Renal cortical epithelial cell (primary cell): ENCODE measurements at regions not wholly inside any gene's neighbourhood (a gene's known extent, or its start where the extent isn't known, plus 50 kb on each side); places are given as distances from the start of the nearest gene placed in this dataset.
A peak's percentile ranks its signal among the peaks of the same experiment; 100 is the strongest.
"Not testable (repeated sequence)": the region's sequence is repeated elsewhere in the genome, so short reads cannot be mapped to it uniquely, and the experiment has no call there.

ENCODE experiments used
- DNase-seq: peaks from one replicate; pipeline ENCODE4 v3.0.0-alpha.2; 2011; ENCODE audit warnings: low read depth

- DNase-seq: no peak
These were observed 51.2 kb upstream of the PRR23C start for GRCh38 chr3:139095803-139096466.

- DNase-seq: no peak
These were observed 52.0 kb upstream of the PRR23C start for GRCh38 chr3:139096670-139097069.

GRCh38 chr3:139098391-139098790 is 53.7 kb upstream of the PRR23C start:
- no peak for DNase-seq

GRCh38 chr3:139099968-139100817 is 55.5 kb upstream of the PRR23C start:
- no peak for DNase-seq

GRCh38 chr3:139100821-139101220 is 56.1 kb upstream of the PRR23C start:
- no peak for DNase-seq

- DNase-seq: no peak
These were observed 56.7 kb upstream of the PRR23C start for GRCh38 chr3:139101396-139101795.

- no peak for DNase-seq
These were observed 58.8 kb upstream of the PRR23C start for GRCh38 chr3:139103484-139103883.

- no peak for DNase-seq
These were observed 59.4 kb upstream of the PRR23C start for GRCh38 chr3:139104062-139104461.

- no peak for DNase-seq
These were observed 60.5 kb upstream of the PRR23C start for GRCh38 chr3:139105154-139105702.

- no peak for DNase-seq
These were observed 61.6 kb upstream of the PRR23C start for GRCh38 chr3:139106013-139106932.

- DNase-seq: no peak
These were observed 62.9 kb upstream of the PRR23C start for GRCh38 chr3:139107424-139108252.

- DNase-seq: no peak
These were observed 63.7 kb upstream of the PRR23C start for GRCh38 chr3:139108253-139108969.

- no peak for DNase-seq
These were observed 64.6 kb upstream of the PRR23C start for GRCh38 chr3:139109271-139109670.

- DNase-seq: no peak
These were observed 65.6 kb upstream of the PRR23C start for GRCh38 chr3:139110072-139110830.

- DNase-seq: not testable (repeated sequence)
These were observed 66.2 kb upstream of the PRR23C start for GRCh38 chr3:139110929-139111328.

- DNase-seq: peak; percentile 46
These were observed 66.9 kb upstream of the PRR23C start for GRCh38 chr3:139111392-139112229.

GRCh38 chr3:139112230-139112558 is 67.5 kb upstream of the PRR23C start:
- no peak for DNase-seq

GRCh38 chr3:139113231-139113992 is 68.7 kb upstream of the PRR23C start:
- no peak for DNase-seq
